OCI-LY3 (cell line): ENCODE measurements at regions not wholly inside any gene's neighbourhood (a gene's known extent, or its start where the extent isn't known, plus 50 kb on each side); places are given as distances from the start of the nearest gene placed in this dataset.
A peak's percentile ranks its signal among the peaks of the same experiment; 100 is the strongest.

Experiments used
- H2AFZ ChIP-seq: fragments of 200-600, 300-600 bp; shearing (Covaris generic); 2 replicates; pipeline ENCODE4 v1.6.0; 2014; ENCODE audit warnings: antibody characterized with exemption, low read depth, low read length
- H3K27ac ChIP-seq: fragments of 200-600, 300-600 bp; sonication (generic); 2 replicates; pipeline ENCODE4 v1.5.1; 2014; ENCODE audit warnings: mild to moderate bottlenecking, low read length, moderate library complexity, mixed read lengths
- H3K27me3 ChIP-seq: fragments of 200-600, 300-600 bp; sonication (generic); 2 replicates; pipeline ENCODE4 v1.6.1; 2014; ENCODE audit warnings: low read depth, low read length, mixed read lengths
- H3K36me3 ChIP-seq: fragments of 200-600, 300-600 bp; sonication (generic); replicated peaks from 2 replicates; pipeline ENCODE3; 2014; ENCODE audit warnings: low read depth, low read length, mixed read lengths
- H3K4me1 ChIP-seq: fragments of 300-600, 200-600 bp; sonication (generic); 2 replicates; pipeline ENCODE4 v1.6.1; 2014; ENCODE audit warnings: low read length, mixed read lengths
- H3K4me2 ChIP-seq: fragments of 200-600, 300-600 bp; sonication (generic); 2 replicates; pipeline ENCODE4 v1.6.1; 2014; ENCODE audit warnings: low read length, mixed read lengths
- H3K4me3 ChIP-seq: fragments of 300-600, 200-600 bp; sonication (generic); 2 replicates; pipeline ENCODE4 v1.5.1; 2014; ENCODE audit warnings: antibody characterized with exemption, mild to moderate bottlenecking, low read length, moderate library complexity
- H3K79me2 ChIP-seq: fragments of 300-600, 200-600 bp; shearing (Covaris generic); 2 replicates; pipeline ENCODE4 v1.6.1; 2014; ENCODE audit warnings: mild to moderate bottlenecking, low read length, mixed read lengths
- H3K9ac ChIP-seq: fragments of 300-600, 200-600 bp; shearing (Covaris generic); 2 replicates; pipeline ENCODE4 v1.6.0; 2014; ENCODE audit warnings: mild to moderate bottlenecking, low read length, moderate library complexity
- H3K9me3 ChIP-seq: fragments of 200-600, 300-600 bp; shearing (Covaris generic); 2 replicates; pipeline ENCODE4 v1.6.1; 2014; ENCODE audit warnings: low read length, mixed read lengths; ENCODE audit not compliant: insufficient read depth
- H4K20me1 ChIP-seq: fragments of 200-600, 300-600 bp; sonication (generic); 2 replicates; pipeline ENCODE4 v1.6.1; 2016; ENCODE audit warnings: low read length, mixed read lengths; ENCODE audit not compliant: insufficient read depth
- CTCF ChIP-seq: fragments of 200-600, 300-600 bp; sonication (generic); IDR thresholded peaks from 2 replicates; pipeline ENCODE4 v1.5.1; 2014; ENCODE audit warnings: antibody characterized with exemption, low read length, low read depth
- EZH2phosphoT487 ChIP-seq: fragments of 200-600 bp; shearing (Covaris generic); IDR thresholded peaks from 2 replicates; pipeline ENCODE4 v1.6.1; 2018; ENCODE audit warnings: antibody characterized with exemption, mixed run types, low read depth

DNA sequence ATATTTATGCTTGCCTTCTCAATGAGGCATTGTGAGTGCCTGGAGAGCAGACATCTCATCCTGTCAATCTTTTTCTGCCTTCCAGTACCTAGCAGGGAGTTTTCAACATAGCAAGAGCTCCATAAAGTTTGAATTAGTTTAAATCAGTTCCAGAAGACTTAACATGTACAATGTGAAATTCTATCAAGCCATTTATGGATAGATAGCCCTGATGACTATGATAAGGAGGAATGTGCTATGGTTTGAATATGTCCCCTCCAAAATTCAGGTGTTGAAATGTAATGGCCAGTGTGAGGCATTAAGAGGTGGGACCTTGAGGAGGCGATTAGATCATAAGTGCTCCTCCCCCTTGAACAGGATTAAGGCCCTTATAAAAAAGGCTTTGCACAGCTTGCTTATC is 306.9 kb upstream of the SMARCA2 start:
- Histone ChIP-seq H3K9ac (no peak overlapping the region), H3K4me1 (no peaks in the 10 kb centered on the region; the same call in 1 of the 2 replicates), H4K20me1 (no peaks in the 10 kb centered on the region), H3K27ac (no peak overlapping the region), H3K4me2 (no peak overlapping the region), H3K4me3 (no peak overlapping the region), H3K36me3 (no peaks in the 10 kb centered on the region), H2AFZ (no peak overlapping the region), H3K79me2 (no peaks in the 10 kb centered on the region), H3K27me3 (no peaks in the 10 kb centered on the region), H3K9me3 (no peaks in the 10 kb centered on the region)
- no peak for TF ChIP-seq EZH2phosphoT487
- TF ChIP-seq CTCF: no peak

GRCh38 chr9:1709347-1709746 is 305.8 kb upstream of the SMARCA2 start:
- Histone ChIP-seq H3K36me3 (no peaks in the 10 kb centered on the region), H3K27ac (no peak overlapping the region), H3K27me3 (no peaks in the 10 kb centered on the region), H3K4me1 (no peaks in the 10 kb centered on the region; the same call in 1 of the 2 replicates), H3K4me3 (no peak overlapping the region), H2AFZ (no peak overlapping the region), H3K9ac (no peak overlapping the region), H4K20me1 (no peaks in the 10 kb centered on the region), H3K9me3 (no peaks in the 10 kb centered on the region), H3K4me2 (no peak overlapping the region), H3K79me2 (no peaks in the 10 kb centered on the region)
- peak; percentile 80 for TF ChIP-seq CTCF
- no peak for TF ChIP-seq EZH2phosphoT487

DNA sequence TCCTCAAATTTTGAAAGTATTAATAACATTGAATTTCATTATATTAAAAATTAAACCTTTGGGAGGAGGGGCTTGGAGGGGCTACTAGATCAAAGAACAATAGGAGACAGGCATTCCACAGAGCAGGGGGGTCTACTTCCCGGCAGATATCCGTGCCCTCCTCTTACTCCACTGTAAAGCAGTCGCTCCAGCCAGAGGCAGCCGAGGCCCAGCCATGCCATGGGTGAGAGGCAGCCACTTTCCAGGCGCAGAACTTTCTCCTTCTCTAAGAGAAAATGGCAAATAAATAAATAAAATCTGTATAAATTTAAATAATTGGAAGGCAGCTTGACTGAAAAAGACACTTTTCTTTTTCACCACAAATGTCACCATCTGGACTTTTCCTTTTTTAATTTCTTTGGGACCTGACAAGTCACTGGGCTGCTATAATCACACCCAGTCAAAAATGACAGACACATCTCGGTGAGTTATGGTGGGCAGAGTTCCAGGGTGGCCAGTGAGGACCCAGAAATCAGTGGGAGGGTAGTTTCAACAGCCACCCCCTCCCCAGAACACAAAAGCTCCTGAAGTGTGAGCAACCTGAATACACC is 302.2 kb upstream of the SMARCA2 start:
- Histone ChIP-seq H3K79me2 (no peaks in the 10 kb centered on the region), H3K4me3 (no peak overlapping the region), H4K20me1 (no peaks in the 10 kb centered on the region), H3K36me3 (no peaks in the 10 kb centered on the region), H3K27me3 (no peaks in the 10 kb centered on the region), H3K27ac (no peak overlapping the region), H3K9ac (no peak overlapping the region), H2AFZ (no peak overlapping the region), H3K4me2 (no peak overlapping the region), H3K4me1 (no peaks in the 10 kb centered on the region), H3K9me3 (no peaks in the 10 kb centered on the region)
- TF ChIP-seq EZH2phosphoT487 (no peak), CTCF (no peak)

DNA sequence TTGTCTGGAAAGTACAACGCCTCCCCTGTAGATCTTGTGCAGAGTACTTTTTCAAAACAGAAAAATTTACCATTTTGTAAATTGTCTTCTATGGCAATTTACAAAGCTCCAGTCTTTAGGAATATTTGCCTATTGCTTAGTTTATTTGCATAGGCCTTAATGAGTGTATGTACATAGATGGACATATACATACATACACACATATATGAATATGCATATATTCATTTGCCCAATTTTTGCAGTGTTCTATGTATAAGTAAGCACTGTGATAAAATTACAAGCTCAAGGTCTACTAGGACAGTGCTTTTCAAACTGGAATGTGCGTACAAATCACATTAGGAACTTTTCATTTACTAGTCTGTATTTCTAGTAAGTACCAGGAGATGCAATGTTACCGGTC is 301.3 kb upstream of the SMARCA2 start:
- Histone ChIP-seq H3K4me1 (no peaks in the 10 kb centered on the region), H3K27ac (no peak overlapping the region), H3K4me2 (no peak overlapping the region), H2AFZ (no peak overlapping the region), H3K79me2 (no peaks in the 10 kb centered on the region), H4K20me1 (no peaks in the 10 kb centered on the region), H3K9ac (no peak overlapping the region), H3K9me3 (no peaks in the 10 kb centered on the region), H3K4me3 (no peak overlapping the region), H3K27me3 (no peaks in the 10 kb centered on the region), H3K36me3 (no peaks in the 10 kb centered on the region)
- TF ChIP-seq EZH2phosphoT487 (no peak), CTCF (no peak)
